ENCODE measurements at regions not wholly inside any gene's neighbourhood (a gene's known extent, or its start where the extent isn't known, plus 50 kb on each side); places are given as distances from the start of the nearest gene placed in this dataset.

DNA sequence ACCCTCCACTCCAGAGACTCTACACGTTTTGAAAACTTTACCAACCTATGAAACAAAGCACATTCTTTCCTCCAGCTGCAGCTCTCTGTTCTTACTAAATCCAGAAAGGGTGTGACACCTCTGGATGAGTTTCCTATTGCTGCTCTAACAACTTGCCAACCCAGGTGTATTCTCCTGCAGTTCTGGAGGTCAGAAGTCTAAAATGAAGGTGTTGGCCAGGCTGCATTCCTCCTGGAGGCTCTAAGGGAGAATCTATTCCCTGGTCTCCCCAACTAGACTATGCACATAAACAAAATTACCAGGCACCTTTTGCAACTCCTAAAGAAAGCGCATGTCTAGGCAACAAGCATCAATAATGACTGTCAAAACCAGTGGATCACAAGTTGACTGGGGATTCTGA lies 128.8 kb downstream of the NUFIP1 start:
- Histone ChIP-seq H3K4me1 (no peaks in the 10 kb centered on the region), H3K36me3 (no peaks in the 10 kb centered on the region), H3K27me3 (no peaks in the 10 kb centered on the region), H3K27ac (no peak overlapping the region), H3K4me3 (no peak overlapping the region), H3K9me3 (no peaks in the 10 kb centered on the region)
- DNase-seq = no peak
- intact Hi-C loops (cut with DNase I; ENCODE audit: low total_unique reads) = no loop called here
- TF ChIP-seq POLR2A (IDR thresholded peaks at IDR 0.05) (no peak), CTCF (IDR thresholded peaks at IDR 0.05) (no peak)

- peak overlapping the region in 1 of 2 donors; percentile 22 for H3K27ac ChIP-seq
- intact Hi-C loops (cut with DNase I; ENCODE audit: low total_unique reads) = no loop called here
Measured at GRCh38 chr13:44857736-44858135, 131.5 kb downstream of the NUFIP1 start.

GRCh38 chr13:44857061-44857460 lies 132.2 kb downstream of the NUFIP1 start:
- intact Hi-C loops (cut with DNase I; ENCODE audit: low total_unique reads) = no loop called here
- DNase-seq = no peak
- H3K4me3 ChIP-seq = no peak overlapping the region
- H3K27ac ChIP-seq = no peak overlapping the region
- TF ChIP-seq POLR2A (IDR thresholded peaks at IDR 0.05) = no peak
- no peak for TF ChIP-seq CTCF (IDR thresholded peaks at IDR 0.05)
- no peaks in the 10 kb centered on the region for H3K4me1 ChIP-seq
- H3K27me3 ChIP-seq = no peaks in the 10 kb centered on the region
- H3K9me3 ChIP-seq = no peaks in the 10 kb centered on the region
- H3K36me3 ChIP-seq = no peaks in the 10 kb centered on the region

More at GRCh38 chr13:44857736-44858135, 131.5 kb downstream of the NUFIP1 start:
- DNase-seq = no peak
- Histone ChIP-seq H3K36me3 (no peaks in the 10 kb centered on the region), H3K9me3 (no peaks in the 10 kb centered on the region), H3K4me3 (no peak overlapping the region), H3K4me1 (no peaks in the 10 kb centered on the region), H3K27me3 (no peaks in the 10 kb centered on the region)
- TF ChIP-seq CTCF (IDR thresholded peaks at IDR 0.05) (no peak), POLR2A (IDR thresholded peaks at IDR 0.05) (no peak)

DNA sequence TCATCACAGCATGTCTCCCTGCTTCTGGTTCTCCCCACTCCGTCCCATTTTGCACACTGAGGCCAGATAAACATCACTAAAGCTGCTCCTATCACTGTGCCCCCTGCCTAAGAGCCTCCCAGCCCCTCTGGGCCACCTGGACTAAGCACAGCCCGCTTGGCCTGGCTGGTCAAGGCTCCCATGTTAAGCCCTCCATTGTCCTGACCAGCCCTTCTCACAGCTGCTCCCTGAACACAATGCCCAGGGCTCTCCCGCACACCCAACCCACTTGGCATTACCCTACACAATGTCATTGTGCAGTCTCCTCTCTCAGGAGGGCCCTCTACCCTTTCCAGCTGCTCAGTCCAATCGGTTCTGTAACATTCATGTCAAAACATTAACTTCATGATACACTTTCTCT lies 133.4 kb downstream of the NUFIP1 start:
- intact Hi-C loops (cut with DNase I; ENCODE audit: low total_unique reads) = no loop called here

More for the DNA sequence above, 133.4 kb downstream of the NUFIP1 start:
- no peaks in the 10 kb centered on the region for H3K9me3 ChIP-seq
- no peaks in the 10 kb centered on the region for H3K4me1 ChIP-seq
- H3K27ac ChIP-seq = no peak overlapping the region
- TF ChIP-seq CTCF (IDR thresholded peaks at IDR 0.05) = no peak
- no peaks in the 10 kb centered on the region for H3K27me3 ChIP-seq
- no peaks in the 10 kb centered on the region for H3K36me3 ChIP-seq
- H3K4me3 ChIP-seq = no peak overlapping the region
- no peak for DNase-seq
